ENCODE measurements at regions not wholly inside any gene's neighbourhood (a gene's known extent, or its start where the extent isn't known, plus 50 kb on each side); places are given as distances from the start of the nearest gene placed in this dataset.

GRCh38 chr3:182683453-182683852, 109.9 kb upstream of the ATP11B start:
- Histone ChIP-seq H3K27ac (ENCODE audit: insufficient read depth, low read length) (no peak overlapping the region), H3K56ac (ENCODE audit: extremely low read depth, insufficient read depth, low read length) (no peak overlapping the region), H4K91ac (ENCODE audit: insufficient read depth, low read depth, low read length) (no peak overlapping the region), H3K14ac (replicated peaks; ENCODE audit: low read depth, low read length) (no peak overlapping the region), H3K79me1 (ENCODE audit: low read depth in 1 of 2, low read length in 2 of 2) (no peaks in the 10 kb centered on the region), H2BK120ac (ENCODE audit: low read depth, low read length) (no peak overlapping the region), H3K9me1 (ENCODE audit: insufficient read depth, low read length) (no peaks in the 10 kb centered on the region), H3K36me3 (ENCODE audit: control insufficient read depth, insufficient read depth, low read length) (no peaks in the 10 kb centered on the region), H3K27me3 (ENCODE audit: control insufficient read depth, insufficient read depth, low read length) (peaks cover 4% of the 10 kb centered on the region), H2AFZ (replicated peaks; ENCODE audit: low read length, poor library complexity) (no peak overlapping the region), H3K9me3 (ENCODE audit: control insufficient read depth, insufficient read depth, low read length) (no peaks in the 10 kb centered on the region), H4K20me1 (ENCODE audit: insufficient read depth, low read length) (no peaks in the 10 kb centered on the region), H3K4me1 (ENCODE audit: control insufficient read depth, insufficient read depth, low read length) (no peaks in the 10 kb centered on the region), H3K4me3 (ENCODE audit: insufficient read depth, low read depth, low read length) (no peak overlapping the region), H2BK5ac (ENCODE audit: low read depth, low read length, poor library complexity, severe bottlenecking) (no peak overlapping the region), H3K4ac (ENCODE audit: low read depth, low read length) (no peak overlapping the region), H3K23ac (ENCODE audit: low read depth, low read length) (no peak overlapping the region), H3K4me2 (ENCODE audit: low read depth, low read length) (no peak overlapping the region), H2AK5ac (ENCODE audit: low read depth, low read length) (no peak overlapping the region), H3K18ac (ENCODE audit: low read depth, low read length) (no peak overlapping the region), H2BK20ac (ENCODE audit: low read depth, low read length) (no peak overlapping the region), H2BK15ac (ENCODE audit: low read depth, low read length) (no peak overlapping the region), H4K8ac (ENCODE audit: low read depth in 2 of 2, low read length in 2 of 2) (no peak overlapping the region), H3K9ac (ENCODE audit: low read depth, low read length) (no peak overlapping the region), H2AK9ac (replicated peaks; ENCODE audit: low read depth, low read length, poor library complexity) (no peak overlapping the region), H4K5ac (ENCODE audit: low read depth, low read length) (no peak overlapping the region)
- dilution Hi-C loops (cut with HindIII; ENCODE audit: low sequenced_read_pairs, unreplicated experiment) (no loop called here), intact Hi-C loops (cut with micrococcal nuclease) (loop anchor here (1.0 to 10.0 kb wide), 5 partner anchors 974 to 1991 kb away; partner anchors contain the start of gene DNAJC19), in situ Hi-C loops (cut with MboI; ENCODE audit: low sequenced_read_pairs) (loop anchor here (10.0 kb wide), 1 partner anchor 1469 kb away; no protein-coding TSS in a partner anchor)
- 0 out of 2 replicates have a peak, but pooled peaks have one; percentile 34 for TF ChIP-seq POLR2A (IDR thresholded peaks at IDR 0.05; ENCODE audit: low read depth, low read length)
- no peak for TF ChIP-seq NFE2L2 (IDR thresholded peaks at IDR 0.05; ENCODE audit: low read depth, low read length)
- no peak for TF ChIP-seq BHLHE40 (IDR thresholded peaks at IDR 0.05; ENCODE audit: low read depth, low read length)
- TF ChIP-seq RAD21 (IDR thresholded peaks at IDR 0.05; ENCODE audit: low read length): peak; percentile 96
- TF ChIP-seq RFX5 (IDR thresholded peaks at IDR 0.05; ENCODE audit: low read depth, low read length): no peak
- TF ChIP-seq SMC3 (IDR thresholded peaks at IDR 0.05; ENCODE audit: low read depth, low read length): peak; percentile 81
- TF ChIP-seq, protein P1, sequence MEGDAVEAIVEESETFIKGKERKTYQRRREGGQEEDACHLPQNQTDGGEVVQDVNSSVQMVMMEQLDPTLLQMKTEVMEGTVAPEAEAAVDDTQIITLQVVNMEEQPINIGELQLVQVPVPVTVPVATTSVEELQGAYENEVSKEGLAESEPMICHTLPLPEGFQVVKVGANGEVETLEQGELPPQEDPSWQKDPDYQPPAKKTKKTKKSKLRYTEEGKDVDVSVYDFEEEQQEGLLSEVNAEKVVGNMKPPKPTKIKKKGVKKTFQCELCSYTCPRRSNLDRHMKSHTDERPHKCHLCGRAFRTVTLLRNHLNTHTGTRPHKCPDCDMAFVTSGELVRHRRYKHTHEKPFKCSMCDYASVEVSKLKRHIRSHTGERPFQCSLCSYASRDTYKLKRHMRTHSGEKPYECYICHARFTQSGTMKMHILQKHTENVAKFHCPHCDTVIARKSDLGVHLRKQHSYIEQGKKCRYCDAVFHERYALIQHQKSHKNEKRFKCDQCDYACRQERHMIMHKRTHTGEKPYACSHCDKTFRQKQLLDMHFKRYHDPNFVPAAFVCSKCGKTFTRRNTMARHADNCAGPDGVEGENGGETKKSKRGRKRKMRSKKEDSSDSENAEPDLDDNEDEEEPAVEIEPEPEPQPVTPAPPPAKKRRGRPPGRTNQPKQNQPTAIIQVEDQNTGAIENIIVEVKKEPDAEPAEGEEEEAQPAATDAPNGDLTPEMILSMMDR (conservative IDR thresholded peaks at IDR 0.05; ENCODE audit: low read depth, low read length): peak; percentile 95
- no TSS peak for BruUV-seq (replicated peaks)
- peak; percentile 68 for DNase-seq
- CTCF ChIA-PET: interaction anchor here (0.6 to 2.2 kb wide), 8 partner anchors 8 to 1870 kb away, joined by 3 to 16 read pairs (median 3); no protein-coding TSS in a partner anchor
- ATAC-seq (ENCODE audit: low read depth): peak; percentile 95
- POLR2A ChIA-PET (ENCODE audit: unreplicated experiment): no interaction called here
- no CpG with 5 or more reads among the region's 5 CpGs for WGBS, 2 experiments (ENCODE audit: extremely low coverage in 2 of 2, insufficient read length in 1 of 2)
